Astrocyte (in vitro differentiated cells and primary cell): ENCODE measurements at regions not wholly inside any gene's neighbourhood (a gene's known extent, or its start where the extent isn't known, plus 50 kb on each side); places are given as distances from the start of the nearest gene placed in this dataset.

ENCODE experiments used
- DNase-seq: peaks from one replicate; pipeline ENCODE4 v3.0.0-alpha.2; 2010; ENCODE audit warnings: low read depth
- FAIRE-seq: peaks from 2 replicates; lab custom pipeline; 2011; peaks lifted over from hg19 to GRCh38; lab: Jason Lieb, UNC
- H2AFZ ChIP-seq: 2 replicates; pipeline ENCODE4 v1.6.0; 2012; ENCODE audit warnings: low read depth, low read length, inconsistent platforms
- H3K27ac ChIP-seq: 2 replicates; pipeline ENCODE4 v1.5.1; 2011; ENCODE audit warnings: low read depth, low read length, inconsistent platforms
- H3K27me3 ChIP-seq: 2 replicates; pipeline ENCODE4 v1.6.0; 2011; ENCODE audit warnings: low read length, inconsistent platforms; ENCODE audit not compliant: insufficient read depth
- H3K36me3 ChIP-seq: 2 replicates; pipeline ENCODE4 v1.5.1; 2011; ENCODE audit warnings: low read length, inconsistent platforms; ENCODE audit not compliant: insufficient read depth
- H3K4me1 ChIP-seq: 2 replicates; pipeline ENCODE4 v1.5.1; 2011; ENCODE audit warnings: low read length, inconsistent platforms; ENCODE audit not compliant: insufficient read depth
- H3K4me2 ChIP-seq: 2 replicates; pipeline ENCODE4 v1.6.0; 2012; ENCODE audit warnings: low read length, inconsistent platforms
- H3K4me3 ChIP-seq: 2 replicates; pipeline ENCODE4 v1.5.1; 2011; ENCODE audit warnings: low read depth, mild to moderate bottlenecking, low read length, inconsistent platforms; ENCODE audit not compliant: insufficient read depth
- H3K79me2 ChIP-seq: 2 replicates; pipeline ENCODE4 v1.6.0; 2012; ENCODE audit warnings: mild to moderate bottlenecking, low read length, inconsistent platforms; ENCODE audit not compliant: insufficient read depth
- H3K9ac ChIP-seq: 2 replicates; pipeline ENCODE4 v1.6.0; 2012; ENCODE audit warnings: mild to moderate bottlenecking, low read length, inconsistent platforms
- H3K9me3 ChIP-seq: 2 replicates; pipeline ENCODE4 v1.5.1; 2012; ENCODE audit warnings: low read depth, mild to moderate bottlenecking, low read length, inconsistent platforms; ENCODE audit not compliant: insufficient read depth
- H4K20me1 ChIP-seq: 2 replicates; pipeline ENCODE4 v1.6.0; 2012; ENCODE audit warnings: low read length, inconsistent platforms; ENCODE audit not compliant: insufficient read depth
- H3K27ac Mint-ChIP-seq: one replicate; pipeline ENCODE4 v1.8.0; 2021; ENCODE audit warnings: mild to moderate bottlenecking, mixed read lengths; ENCODE audit not compliant: unreplicated experiment
- H3K27me3 Mint-ChIP-seq: one replicate; pipeline ENCODE4 v1.8.0; 2021; ENCODE audit warnings: low read depth, mixed read lengths; ENCODE audit not compliant: unreplicated experiment
- H3K36me3 Mint-ChIP-seq: one replicate; pipeline ENCODE4 v1.8.0; 2021; ENCODE audit warnings: low read depth, mixed read lengths; ENCODE audit not compliant: unreplicated experiment
- H3K4me1 Mint-ChIP-seq: one replicate; pipeline ENCODE4 v1.8.0; 2021; ENCODE audit warnings: low read depth, mixed read lengths; ENCODE audit not compliant: unreplicated experiment
- H3K4me3 Mint-ChIP-seq: one replicate; pipeline ENCODE4 v1.8.0; 2021; ENCODE audit warnings: mild to moderate bottlenecking, moderate library complexity, mixed read lengths; ENCODE audit not compliant: unreplicated experiment
- H3K9me3 Mint-ChIP-seq: one replicate; pipeline ENCODE4 v1.8.0; 2021; ENCODE audit warnings: mild to moderate bottlenecking, mixed read lengths; ENCODE audit not compliant: unreplicated experiment
- EZH2 ChIP-seq: IDR thresholded peaks from 2 replicates; pipeline ENCODE4 v1.6.1; 2012; ENCODE audit warnings: mild to moderate bottlenecking, low read length, inconsistent platforms; ENCODE audit not compliant: insufficient read depth
- TF ChIP-seq, protein P1 (sequence below): IDR thresholded peaks from 2 replicates; pipeline ENCODE4 v1.5.1; 2011; ENCODE audit warnings: low read depth, mild to moderate bottlenecking, inconsistent platforms, low read length, moderate library complexity; ENCODE audit not compliant: insufficient read depth

DNA sequence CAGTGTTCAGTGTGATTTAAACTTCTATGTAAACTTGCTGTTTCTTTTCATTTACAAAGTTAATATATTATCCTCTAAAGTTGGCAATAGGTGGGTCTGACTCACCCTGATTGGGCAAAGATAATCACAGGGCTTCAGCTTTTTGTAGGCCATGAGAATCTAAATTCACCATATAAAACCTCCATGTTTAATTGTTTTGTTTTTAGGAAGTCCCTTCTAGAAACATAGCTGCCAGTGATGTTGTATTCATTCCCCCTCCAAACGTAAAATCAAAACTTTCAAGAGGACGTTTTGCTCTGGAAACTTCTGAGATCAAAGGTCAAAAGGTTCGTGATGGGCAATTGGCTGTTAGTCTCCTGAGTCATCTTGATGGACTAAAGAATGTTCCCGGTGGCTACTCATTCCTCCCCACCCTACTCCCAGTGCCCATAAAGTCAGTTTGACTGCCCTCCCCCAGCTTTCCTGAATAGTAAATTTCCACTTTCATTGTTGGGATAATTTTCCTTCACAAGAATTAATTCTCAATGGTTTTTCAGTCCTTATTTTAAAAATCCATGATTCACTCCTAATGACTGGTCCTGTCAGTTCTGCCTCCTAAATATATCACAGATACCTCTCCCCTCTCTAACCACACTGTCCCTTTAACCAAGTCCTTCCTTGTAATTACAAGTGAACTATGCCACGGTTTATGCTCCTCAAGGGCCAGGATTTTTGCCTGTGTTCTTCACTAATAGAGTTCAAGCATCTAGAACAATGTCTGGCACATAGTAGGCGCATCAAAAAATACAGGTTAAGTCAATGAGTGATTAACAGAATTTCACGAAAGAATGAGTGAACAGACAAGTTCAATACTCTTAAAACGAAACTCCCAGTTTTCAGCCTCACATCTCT, 164.4 kb upstream of the VRK2 start:
- H3K9me3 ChIP-seq: no peaks in the 10 kb centered on the region
- no peaks in the 10 kb centered on the region for H3K36me3 ChIP-seq
- Mint-ChIP-seq H3K9me3 (no peaks in the 10 kb centered on the region), H3K27me3 (no peaks in the 10 kb centered on the region), H3K27ac (no peak overlapping the region), H3K4me3 (no peak overlapping the region), H3K36me3 (no peaks in the 10 kb centered on the region), H3K4me1 (no peaks in the 10 kb centered on the region)
- peak; percentile 41 for FAIRE-seq
- TF ChIP-seq, protein P1, sequence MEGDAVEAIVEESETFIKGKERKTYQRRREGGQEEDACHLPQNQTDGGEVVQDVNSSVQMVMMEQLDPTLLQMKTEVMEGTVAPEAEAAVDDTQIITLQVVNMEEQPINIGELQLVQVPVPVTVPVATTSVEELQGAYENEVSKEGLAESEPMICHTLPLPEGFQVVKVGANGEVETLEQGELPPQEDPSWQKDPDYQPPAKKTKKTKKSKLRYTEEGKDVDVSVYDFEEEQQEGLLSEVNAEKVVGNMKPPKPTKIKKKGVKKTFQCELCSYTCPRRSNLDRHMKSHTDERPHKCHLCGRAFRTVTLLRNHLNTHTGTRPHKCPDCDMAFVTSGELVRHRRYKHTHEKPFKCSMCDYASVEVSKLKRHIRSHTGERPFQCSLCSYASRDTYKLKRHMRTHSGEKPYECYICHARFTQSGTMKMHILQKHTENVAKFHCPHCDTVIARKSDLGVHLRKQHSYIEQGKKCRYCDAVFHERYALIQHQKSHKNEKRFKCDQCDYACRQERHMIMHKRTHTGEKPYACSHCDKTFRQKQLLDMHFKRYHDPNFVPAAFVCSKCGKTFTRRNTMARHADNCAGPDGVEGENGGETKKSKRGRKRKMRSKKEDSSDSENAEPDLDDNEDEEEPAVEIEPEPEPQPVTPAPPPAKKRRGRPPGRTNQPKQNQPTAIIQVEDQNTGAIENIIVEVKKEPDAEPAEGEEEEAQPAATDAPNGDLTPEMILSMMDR: no peak
- no peak for TF ChIP-seq EZH2
- H3K4me1 ChIP-seq: peaks cover 3% of the 10 kb centered on the region
- H3K27ac ChIP-seq: no peak overlapping the region
- no peaks in the 10 kb centered on the region for H3K27me3 ChIP-seq
- peak; percentile 41 for DNase-seq
- peak overlapping the region; percentile 30 for H3K4me2 ChIP-seq
- H3K79me2 ChIP-seq: no peaks in the 10 kb centered on the region
- H2AFZ ChIP-seq: peak overlapping the region; percentile 49
- H3K4me3 ChIP-seq: no peak overlapping the region
- no peak overlapping the region for H3K9ac ChIP-seq
- no peaks in the 10 kb centered on the region for H4K20me1 ChIP-seq

DNA sequence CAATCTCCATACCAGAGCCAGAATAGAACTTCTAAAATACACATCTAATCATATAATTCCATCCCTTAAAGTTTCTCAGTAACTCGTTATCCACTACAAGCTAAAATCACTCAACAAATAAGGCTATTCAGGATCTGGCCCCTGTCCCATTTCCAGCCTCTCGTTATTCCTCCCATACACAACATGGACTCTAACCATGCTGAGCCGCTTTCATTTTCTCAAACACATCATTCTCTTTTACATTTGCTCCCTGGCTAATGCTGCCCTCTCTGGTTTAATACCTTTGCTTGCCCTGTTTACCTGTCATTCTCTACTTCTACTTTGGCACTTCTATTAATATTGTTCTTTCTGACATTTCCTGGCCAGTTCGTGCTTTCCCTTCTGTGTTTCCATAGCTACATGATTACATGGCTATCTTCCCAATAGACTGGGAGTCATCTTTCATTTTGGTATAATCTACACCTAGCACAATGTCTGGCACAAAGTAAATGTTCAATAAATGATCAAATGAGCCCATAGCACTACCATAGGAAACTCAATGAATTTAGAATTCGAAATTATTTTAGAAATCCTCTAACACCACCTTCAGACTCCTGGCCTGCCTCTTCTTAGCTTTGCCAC, 163.6 kb upstream of the VRK2 start:
- H3K9me3 ChIP-seq: no peaks in the 10 kb centered on the region
- no peaks in the 10 kb centered on the region for H3K27me3 Mint-ChIP-seq
- FAIRE-seq: no peak

More for the DNA sequence above, 163.6 kb upstream of the VRK2 start:
- H3K4me1 ChIP-seq: peaks cover 3% of the 10 kb centered on the region
- H3K4me3 ChIP-seq: no peak overlapping the region
- H3K27me3 ChIP-seq: no peaks in the 10 kb centered on the region
- no peak overlapping the region for H3K4me3 Mint-ChIP-seq
- no peak overlapping the region for H3K27ac ChIP-seq
- H3K27ac Mint-ChIP-seq: no peak overlapping the region
- TF ChIP-seq, protein P1: no peak
- no peak for TF ChIP-seq EZH2
- H2AFZ ChIP-seq: peak overlapping the region; percentile 49
- H3K9me3 Mint-ChIP-seq: no peaks in the 10 kb centered on the region
- H3K4me2 ChIP-seq: no peak overlapping the region
- H4K20me1 ChIP-seq: no peaks in the 10 kb centered on the region
- H3K36me3 ChIP-seq: no peaks in the 10 kb centered on the region
- no peaks in the 10 kb centered on the region for H3K79me2 ChIP-seq
- no peak overlapping the region for H3K9ac ChIP-seq
- no peak for DNase-seq
- H3K4me1 Mint-ChIP-seq: no peaks in the 10 kb centered on the region
- H3K36me3 Mint-ChIP-seq: no peaks in the 10 kb centered on the region
